Loucy (cell line): ENCODE measurements at regions not wholly inside any gene's neighbourhood (a gene's known extent, or its start where the extent isn't known, plus 50 kb on each side); places are given as distances from the start of the nearest gene placed in this dataset.

Source experiments
- H2AFZ ChIP-seq: fragments of 200-600 bp; sonication (generic); 2 replicates; pipeline ENCODE4 v1.6.0; 2016; ENCODE audit warnings: antibody characterized with exemption, mild to moderate bottlenecking, low read length, moderate library complexity
- H3F3A ChIP-seq: fragments of 200-600 bp; 2 replicates; pipeline ENCODE4 v1.6.0; 2016; ENCODE audit warnings: antibody characterized with exemption, low read depth, mild to moderate bottlenecking
- H3K27me3 ChIP-seq: fragments of 200-600 bp; sonication (generic); 2 replicates; pipeline ENCODE4 v1.6.1; 2014; ENCODE audit warnings: low read length, mild to moderate bottlenecking; ENCODE audit not compliant: insufficient read depth, poor library complexity, severe bottlenecking
- H3K36me3 ChIP-seq: fragments of 200-600 bp; sonication (generic); 2 replicates; pipeline ENCODE4 v1.6.1; 2016; ENCODE audit warnings: low read length; ENCODE audit not compliant: insufficient read depth
- H3K4me1 ChIP-seq: fragments of 200-600 bp; sonication (generic); 2 replicates; pipeline ENCODE4 v1.5.1; 2014; ENCODE audit warnings: low read length, mild to moderate bottlenecking; ENCODE audit not compliant: insufficient read depth, poor library complexity, severe bottlenecking
- H3K4me2 ChIP-seq: fragments of 200-600 bp; sonication (generic); 2 replicates; pipeline ENCODE4 v1.6.0; 2014; ENCODE audit warnings: antibody characterized with exemption, low read length, low read depth, mild to moderate bottlenecking; ENCODE audit not compliant: poor library complexity, severe bottlenecking
- H3K4me3 ChIP-seq: fragments of 200-600 bp; sonication (generic); 2 replicates; pipeline ENCODE4 v1.5.1; 2014; ENCODE audit warnings: low read length, mild to moderate bottlenecking, mixed read lengths; ENCODE audit not compliant: poor library complexity, severe bottlenecking
- H3K79me2 ChIP-seq: fragments of 200-600 bp; sonication (generic); 2 replicates; pipeline ENCODE4 v1.6.1; 2014; ENCODE audit warnings: low read length; ENCODE audit not compliant: insufficient read depth
- H3K9ac ChIP-seq: fragments of 200-600 bp; sonication (generic); 2 replicates; pipeline ENCODE4 v1.6.0; 2014; ENCODE audit warnings: mild to moderate bottlenecking, low read depth, low read length, moderate library complexity; ENCODE audit not compliant: poor library complexity, severe bottlenecking
- H3K9me2 ChIP-seq: fragments of 200-600 bp; sonication (generic); replicated peaks from 2 replicates; pipeline ENCODE4 v1.6.1; 2016; ENCODE audit warnings: low read depth, low read length, mixed read lengths
- H3K9me3 ChIP-seq: fragments of 200-600 bp; sonication (generic); 2 replicates; pipeline ENCODE4 v1.6.1; 2014; ENCODE audit warnings: mild to moderate bottlenecking, antibody characterized with exemption, low read length, low read depth; ENCODE audit not compliant: insufficient read depth
- H4K20me1 ChIP-seq: fragments of 200-600 bp; sonication (generic); 2 replicates; pipeline ENCODE4 v1.6.0; 2014; ENCODE audit warnings: antibody characterized with exemption, low read length, mild to moderate bottlenecking; ENCODE audit not compliant: insufficient read depth, poor library complexity, severe bottlenecking
- EZH2phosphoT487 ChIP-seq: fragments of 200-600 bp; IDR thresholded peaks from 2 replicates; pipeline ENCODE4 v1.6.1; 2018; ENCODE audit warnings: antibody characterized with exemption, mild to moderate bottlenecking, moderate library complexity, borderline replicate concordance
- TF ChIP-seq, protein P1 (sequence below): fragments of 200-600 bp; sonication (generic); conservative IDR thresholded peaks from 2 replicates; pipeline ENCODE4 v1.5.1; 2014; ENCODE audit warnings: mild to moderate bottlenecking, antibody characterized with exemption, low read length

GRCh38 chr3:128556907-128557306 is 63.9 kb upstream of the GATA2 start:
- peak overlapping the region; percentile 27 for H3K4me2 ChIP-seq
- no peaks in the 10 kb centered on the region for H3K9me2 ChIP-seq

GRCh38 chr3:128556384-128556783 is 63.4 kb upstream of the GATA2 start:
- H3K9me3 ChIP-seq, result no peaks in the 10 kb centered on the region
- no peaks in the 10 kb centered on the region for H3K79me2 ChIP-seq
- peak overlapping the region; percentile 27 for H3K4me2 ChIP-seq
- no peaks in the 10 kb centered on the region for H3K9me2 ChIP-seq
- no peak for TF ChIP-seq EZH2phosphoT487
- TF ChIP-seq, protein P1, sequence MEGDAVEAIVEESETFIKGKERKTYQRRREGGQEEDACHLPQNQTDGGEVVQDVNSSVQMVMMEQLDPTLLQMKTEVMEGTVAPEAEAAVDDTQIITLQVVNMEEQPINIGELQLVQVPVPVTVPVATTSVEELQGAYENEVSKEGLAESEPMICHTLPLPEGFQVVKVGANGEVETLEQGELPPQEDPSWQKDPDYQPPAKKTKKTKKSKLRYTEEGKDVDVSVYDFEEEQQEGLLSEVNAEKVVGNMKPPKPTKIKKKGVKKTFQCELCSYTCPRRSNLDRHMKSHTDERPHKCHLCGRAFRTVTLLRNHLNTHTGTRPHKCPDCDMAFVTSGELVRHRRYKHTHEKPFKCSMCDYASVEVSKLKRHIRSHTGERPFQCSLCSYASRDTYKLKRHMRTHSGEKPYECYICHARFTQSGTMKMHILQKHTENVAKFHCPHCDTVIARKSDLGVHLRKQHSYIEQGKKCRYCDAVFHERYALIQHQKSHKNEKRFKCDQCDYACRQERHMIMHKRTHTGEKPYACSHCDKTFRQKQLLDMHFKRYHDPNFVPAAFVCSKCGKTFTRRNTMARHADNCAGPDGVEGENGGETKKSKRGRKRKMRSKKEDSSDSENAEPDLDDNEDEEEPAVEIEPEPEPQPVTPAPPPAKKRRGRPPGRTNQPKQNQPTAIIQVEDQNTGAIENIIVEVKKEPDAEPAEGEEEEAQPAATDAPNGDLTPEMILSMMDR, result no peak
- peak overlapping the region; percentile 7 for H3K9ac ChIP-seq
- H3K4me1 ChIP-seq, result peaks cover 19% of the 10 kb centered on the region
- H2AFZ ChIP-seq, result no peak overlapping the region
- H4K20me1 ChIP-seq, result no peaks in the 10 kb centered on the region
- H3K36me3 ChIP-seq, result no peaks in the 10 kb centered on the region
- H3K27me3 ChIP-seq, result no peaks in the 10 kb centered on the region
- peak overlapping the region; percentile 2 for H3K4me3 ChIP-seq
- no peaks in the 10 kb centered on the region for H3F3A ChIP-seq

More at GRCh38 chr3:128556907-128557306, 63.9 kb upstream of the GATA2 start:
- H3K79me2 ChIP-seq, result no peaks in the 10 kb centered on the region
- H3K36me3 ChIP-seq, result no peaks in the 10 kb centered on the region
- H3F3A ChIP-seq, result no peaks in the 10 kb centered on the region
- H3K27me3 ChIP-seq, result no peaks in the 10 kb centered on the region
- no peaks in the 10 kb centered on the region for H3K9me3 ChIP-seq
- peaks cover 19% of the 10 kb centered on the region for H3K4me1 ChIP-seq
- H4K20me1 ChIP-seq, result no peaks in the 10 kb centered on the region
- H3K4me3 ChIP-seq, result peak overlapping the region; percentile 2
- TF ChIP-seq, protein P1, result no peak
- TF ChIP-seq EZH2phosphoT487, result no peak
- no peak overlapping the region for H2AFZ ChIP-seq
- H3K9ac ChIP-seq, result no peak overlapping the region

DNA sequence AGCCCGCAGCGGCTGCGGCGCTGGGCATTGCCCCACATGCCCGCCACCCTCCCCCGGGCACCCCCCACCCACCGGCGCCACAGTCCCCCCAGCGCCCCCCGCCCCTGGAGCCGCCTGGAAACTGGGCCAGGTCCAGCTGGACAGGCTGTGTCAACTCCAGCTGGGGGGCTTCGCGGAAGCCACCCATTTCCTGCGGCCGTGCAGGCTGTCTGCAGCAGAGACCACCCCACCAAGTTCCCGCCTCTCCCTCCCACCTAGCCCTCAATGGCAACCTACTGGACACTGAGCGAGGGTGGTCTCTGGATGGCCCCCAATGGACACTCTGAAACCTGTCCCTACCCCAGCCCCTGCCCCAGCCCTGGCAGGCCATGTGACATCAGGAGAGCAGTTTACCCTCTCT is 62.8 kb upstream of the GATA2 start:
- Histone ChIP-seq H3K4me1 (peaks cover 19% of the 10 kb centered on the region), H3K9me2 (no peaks in the 10 kb centered on the region), H3K9ac (peak overlapping the region; percentile 7), H3K4me3 (no peak overlapping the region), H3K4me2 (no peak overlapping the region), H3K27me3 (no peaks in the 10 kb centered on the region), H3K79me2 (no peaks in the 10 kb centered on the region), H4K20me1 (no peaks in the 10 kb centered on the region), H3K36me3 (no peaks in the 10 kb centered on the region), H3K9me3 (no peaks in the 10 kb centered on the region), H3F3A (no peaks in the 10 kb centered on the region), H2AFZ (no peak overlapping the region)
- TF ChIP-seq, protein P1, result no peak
- no peak for TF ChIP-seq EZH2phosphoT487
